Stimulated activated CD8-positive, alpha-beta memory T cell treated with anti-CD3 and anti-CD28 coated beads, Interleukin-4, amount 100 ng/mL, for 24 hours (primary cell): ENCODE measurements at regions not wholly inside any gene's neighbourhood (a gene's known extent, or its start where the extent isn't known, plus 50 kb on each side); places are given as distances from the start of the nearest gene placed in this dataset.

Source experiments
- DNase-seq: peaks from one replicate; pipeline ENCODE4 v3.0.0-alpha.2; 2020; ENCODE audit warnings: low read depth

DNA sequence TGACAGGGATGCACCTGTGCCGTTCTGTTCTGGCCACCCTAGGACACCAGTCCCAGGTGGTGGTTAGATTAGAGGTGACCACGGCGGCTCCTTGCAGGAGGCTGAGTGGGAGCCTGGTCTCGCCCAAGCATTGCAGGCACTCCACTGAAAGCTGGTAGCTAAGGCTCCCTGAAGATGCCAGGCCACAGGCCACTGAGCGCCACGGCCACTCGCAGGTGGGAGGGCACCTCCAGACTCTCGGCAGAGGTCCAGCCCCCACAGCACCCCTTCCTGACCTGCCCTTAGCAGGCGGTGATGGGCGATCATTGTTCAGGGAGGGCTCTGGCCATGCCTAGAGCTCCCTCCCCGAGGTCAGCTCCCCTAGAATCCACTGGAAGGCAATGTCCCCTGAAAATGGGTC, 1270.2 kb downstream of the BRD1 start:
- no peak for DNase-seq

- DNase-seq = no peak
Measured at GRCh38 chr22:48556751-48557150, 1270.9 kb downstream of the BRD1 start.

GRCh38 chr22:48556222-48556621, 1271.5 kb downstream of the BRD1 start:
- DNase-seq = no peak

- DNase-seq = no peak
Measured at GRCh38 chr22:48555606-48556005, 1272.1 kb downstream of the BRD1 start.

DNA sequence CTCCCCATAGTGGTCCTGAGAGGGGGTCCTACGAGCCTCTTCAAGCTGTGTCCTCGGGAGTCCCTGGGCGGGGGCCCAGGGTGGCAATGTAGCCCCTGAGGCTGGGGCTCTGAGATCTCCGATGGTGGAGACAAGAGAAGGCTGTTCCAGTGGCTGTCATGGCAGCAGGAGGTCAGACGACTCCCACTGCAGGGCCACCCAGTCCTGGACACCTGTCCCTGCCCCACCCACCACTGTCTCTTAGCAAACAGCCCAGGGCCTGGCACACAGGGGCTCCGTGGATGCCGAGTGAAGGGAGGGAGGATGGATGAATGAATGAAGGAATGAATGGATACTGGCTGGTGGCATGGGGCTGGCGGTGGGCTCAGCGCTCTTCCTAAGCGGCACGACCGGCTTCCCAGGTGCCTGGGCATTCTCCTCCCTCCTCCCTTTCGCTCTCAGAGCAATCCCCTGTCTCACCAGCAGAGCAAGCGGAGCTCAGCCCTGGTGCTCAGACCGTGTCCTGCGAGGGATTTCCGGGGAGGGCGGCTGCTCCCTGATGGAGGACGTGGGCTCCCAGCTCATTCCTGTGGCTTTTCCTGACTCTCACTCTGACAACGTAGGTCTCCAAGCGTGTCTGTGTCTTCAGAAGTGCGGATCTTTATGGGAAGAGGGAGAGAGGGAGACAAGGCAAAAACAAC, 1272.6 kb downstream of the BRD1 start:
- no peak for DNase-seq

GRCh38 chr22:48553694-48554308, 1273.9 kb downstream of the BRD1 start:
- no peak for DNase-seq

DNA sequence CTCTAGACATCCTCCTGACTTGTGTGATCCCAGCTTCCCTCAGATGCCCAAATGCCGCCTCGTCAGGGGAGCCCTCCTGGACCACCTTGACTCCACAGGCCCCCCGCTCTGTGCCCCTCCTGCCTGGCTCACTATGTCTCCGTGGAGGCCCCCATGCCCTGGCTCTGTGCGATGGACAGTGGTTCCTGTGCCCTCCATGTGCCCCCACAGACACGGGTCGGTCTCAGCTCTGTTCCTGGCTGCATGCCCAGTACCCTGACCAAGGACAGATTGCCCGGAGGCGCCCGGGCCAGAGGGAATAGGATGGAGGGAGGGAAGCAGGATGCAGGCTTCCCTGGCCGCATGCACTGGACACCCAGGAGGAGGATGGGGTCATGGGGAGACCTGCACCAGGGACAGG, 1274.6 kb downstream of the BRD1 start:
- DNase-seq = no peak

- no peak for DNase-seq
Measured at GRCh38 chr22:48551716-48552268, 1275.9 kb downstream of the BRD1 start.

DNA sequence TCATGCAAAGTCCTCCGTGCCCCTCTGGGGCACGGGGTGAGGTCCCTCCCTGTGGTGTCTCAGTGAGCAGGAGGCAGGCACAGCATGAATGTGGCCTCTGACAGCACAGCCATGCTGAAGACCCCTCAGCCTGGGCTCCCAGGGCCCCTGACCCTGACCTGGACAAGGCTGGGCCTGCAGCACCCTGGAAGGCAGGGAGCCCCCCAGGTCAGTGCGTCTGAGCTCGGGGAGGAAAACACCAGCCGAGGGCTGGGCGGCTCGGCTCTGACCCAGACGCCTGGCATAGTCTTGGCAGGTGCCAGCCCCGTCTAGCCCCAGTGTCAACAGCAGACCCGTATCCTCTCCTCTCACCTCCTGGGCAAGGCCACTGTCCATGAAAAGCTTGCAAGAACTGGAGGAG, 1276.6 kb downstream of the BRD1 start:
- DNase-seq = no peak

DNA sequence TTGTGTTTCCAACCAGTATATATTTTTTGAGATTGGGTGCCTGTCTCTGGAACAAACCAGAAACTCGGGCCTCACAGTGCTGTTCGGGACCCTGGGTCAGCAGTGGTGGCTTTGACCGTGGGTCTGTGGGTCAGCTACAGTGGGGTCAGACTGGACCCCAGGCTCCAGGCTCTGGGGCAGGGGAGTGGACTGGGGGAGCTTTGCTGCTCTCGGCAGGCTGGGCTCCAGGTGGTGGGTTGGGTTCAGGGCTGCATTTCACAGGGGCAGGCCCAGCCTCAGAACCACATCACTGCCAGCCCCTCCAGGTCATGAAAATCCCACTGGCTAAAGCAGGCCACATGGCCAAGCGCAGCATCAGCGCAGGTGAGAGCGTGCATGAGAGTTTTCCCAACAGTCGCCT, 1279.3 kb downstream of the BRD1 start:
- no peak for DNase-seq

DNA sequence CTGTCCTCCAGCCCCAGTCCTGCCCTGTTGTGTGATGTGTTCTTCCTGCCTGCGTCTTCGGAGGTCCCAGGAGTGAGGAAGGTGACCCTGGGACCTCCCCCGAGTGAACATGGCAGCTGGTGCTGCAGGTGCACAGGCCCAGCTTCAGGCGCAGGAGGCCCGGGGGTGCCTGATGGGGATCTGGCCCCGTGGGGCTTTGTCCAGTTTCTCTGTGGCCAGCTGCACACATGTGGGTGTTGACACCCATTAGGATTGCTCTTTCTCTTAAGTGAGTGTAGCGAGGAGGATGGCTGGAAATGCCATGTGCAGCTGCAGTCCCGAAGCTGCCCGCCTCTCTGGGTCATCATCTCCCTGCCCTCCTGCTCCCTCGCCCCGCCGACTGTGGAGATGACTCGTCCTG, 1279.7 kb downstream of the BRD1 start:
- no peak for DNase-seq

DNA sequence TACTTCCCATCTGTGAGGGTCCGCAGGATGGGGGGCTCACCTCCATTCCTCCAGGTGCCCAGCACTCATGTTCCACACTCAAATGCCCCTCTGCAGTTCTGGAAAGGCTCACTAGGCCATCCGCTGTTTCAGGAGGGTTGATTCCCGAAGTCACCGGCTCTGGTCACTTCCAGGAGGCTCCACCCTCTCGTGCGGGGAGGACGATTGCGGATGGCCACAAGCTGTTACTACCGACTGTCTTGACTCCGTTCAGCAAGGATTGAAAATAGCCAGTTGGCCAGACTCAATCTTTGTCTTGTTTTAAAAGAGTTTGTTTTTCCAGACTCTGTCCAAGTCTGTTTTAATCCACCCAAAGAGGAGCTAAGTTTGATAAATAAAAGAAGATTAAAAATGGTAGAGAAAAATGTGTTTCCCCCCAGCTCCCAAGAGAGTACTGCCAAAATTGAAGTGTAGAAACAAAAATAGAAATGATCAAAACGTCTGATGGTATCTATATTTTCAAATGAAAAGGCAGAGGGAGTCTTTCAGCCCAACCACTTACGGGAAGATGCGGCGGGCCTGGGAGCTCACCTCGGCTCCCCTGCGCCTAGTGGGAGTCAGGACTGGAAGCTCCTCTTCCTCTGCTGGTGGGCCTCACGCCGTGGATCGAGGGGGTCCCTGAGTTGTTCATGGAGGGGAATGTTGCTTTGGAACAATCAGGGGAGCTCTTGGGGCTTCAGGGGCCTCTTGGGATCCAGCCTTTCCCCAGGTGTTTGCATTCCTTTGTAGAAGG, 1280.8 kb downstream of the BRD1 start:
- no peak for DNase-seq

- no peak for DNase-seq
Measured at GRCh38 chr22:48545987-48546386, 1281.7 kb downstream of the BRD1 start.

- no peak for DNase-seq
Measured at GRCh38 chr22:48541401-48542098, 1286.1 kb downstream of the BRD1 start.

GRCh38 chr22:48539261-48539660, 1288.4 kb downstream of the BRD1 start:
- no peak for DNase-seq

DNA sequence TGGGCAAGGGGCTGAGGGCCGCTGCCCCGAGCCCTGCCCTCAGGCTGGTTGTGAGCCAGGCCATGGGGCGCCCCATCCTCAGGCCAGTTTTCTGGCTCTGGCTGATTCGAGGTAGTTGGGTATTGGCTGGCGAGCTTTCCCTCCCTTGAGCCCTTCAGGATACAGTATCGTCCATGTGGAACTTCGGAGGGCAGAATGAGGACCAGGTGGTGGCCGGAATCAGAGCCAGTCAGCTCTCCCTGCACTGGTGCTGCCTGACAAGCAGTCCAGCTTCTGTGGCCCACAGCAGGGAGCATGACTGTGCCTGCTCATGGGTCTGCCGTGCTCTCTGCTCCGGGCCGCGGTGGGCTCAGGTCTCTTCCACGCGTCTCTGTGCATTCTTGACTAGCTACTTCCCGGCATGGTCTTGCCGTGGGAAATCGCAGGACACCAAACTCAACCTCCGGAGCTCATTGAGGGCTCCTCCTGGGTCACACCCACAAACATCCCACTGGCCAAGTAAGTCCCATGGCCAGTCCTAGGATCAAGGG, 1289.3 kb downstream of the BRD1 start:
- DNase-seq = no peak

GRCh38 chr22:48537343-48537680, 1290.4 kb downstream of the BRD1 start:
- no peak for DNase-seq

DNA sequence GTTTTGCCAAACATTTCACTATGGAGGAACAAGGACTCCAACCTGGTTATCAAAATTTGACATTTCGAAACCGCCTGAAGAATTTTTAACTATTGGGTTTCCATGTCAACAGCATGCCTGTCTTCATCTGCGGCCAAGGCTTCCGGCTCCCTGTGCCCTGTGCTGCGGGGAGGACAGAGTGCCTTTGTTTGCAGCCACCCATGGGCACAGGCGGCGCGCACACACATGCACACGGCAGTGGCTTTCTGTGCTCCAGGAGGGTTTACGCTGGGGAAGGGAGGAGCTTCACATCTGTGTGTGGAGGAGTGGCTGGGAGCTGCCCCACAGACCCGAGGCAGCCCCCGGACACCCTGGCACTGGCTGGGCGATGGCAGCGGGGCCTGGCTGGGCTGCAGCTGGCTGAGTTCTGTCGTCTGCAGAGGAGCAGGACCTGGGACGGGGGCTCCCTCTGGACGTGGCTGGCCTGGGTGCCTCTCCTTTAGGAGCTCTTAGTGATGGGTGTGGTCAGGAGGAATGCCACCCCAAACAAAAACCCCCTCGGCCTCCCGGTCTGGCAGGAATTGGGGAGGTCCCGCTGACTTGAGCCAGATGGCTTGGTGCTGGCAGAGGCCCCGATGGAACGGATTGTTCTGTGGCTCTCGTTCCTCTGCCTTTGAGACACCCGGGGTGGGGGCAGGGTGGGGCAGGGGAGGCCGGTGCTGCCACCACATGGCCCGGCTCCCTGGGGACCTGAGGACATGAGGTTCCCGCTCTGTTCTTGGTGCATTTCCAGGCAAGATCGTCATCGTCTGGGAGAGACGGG, 1290.9 kb downstream of the BRD1 start:
- no peak for DNase-seq

DNA sequence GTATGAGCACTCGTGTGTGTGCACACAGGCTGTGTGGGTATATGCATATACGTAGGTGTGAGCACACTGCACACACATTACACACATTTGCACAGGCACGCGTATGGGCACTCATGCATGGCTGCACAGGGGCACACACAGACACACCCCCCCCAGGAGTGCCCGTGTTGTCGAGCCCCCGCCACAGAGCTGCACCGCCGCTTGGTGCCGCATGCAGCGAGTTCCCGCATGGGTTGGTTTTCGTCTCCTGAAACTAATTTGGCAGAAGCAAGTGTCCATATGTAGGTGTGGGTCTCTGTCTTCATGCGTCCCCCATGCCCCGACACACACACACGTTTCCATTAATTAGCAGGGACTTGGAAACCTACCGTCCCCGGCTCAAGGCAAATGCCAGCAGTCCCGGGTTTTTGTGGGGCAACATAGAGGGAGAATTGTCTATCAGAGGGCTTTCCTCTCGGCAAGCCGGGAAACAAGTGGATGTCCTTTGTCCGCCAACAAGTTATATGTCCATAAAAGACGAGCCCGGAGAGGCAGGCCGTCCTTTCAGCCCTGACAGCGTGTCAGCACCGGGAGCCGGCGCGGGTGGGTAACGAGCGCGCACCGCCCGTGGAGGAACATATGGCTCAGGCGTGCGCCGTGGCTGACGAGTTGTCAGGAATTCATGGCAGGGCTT, 1291.7 kb downstream of the BRD1 start:
- no peak for DNase-seq

- DNase-seq = no peak
Measured at GRCh38 chr22:48534395-48534958, 1293.2 kb downstream of the BRD1 start.

DNA sequence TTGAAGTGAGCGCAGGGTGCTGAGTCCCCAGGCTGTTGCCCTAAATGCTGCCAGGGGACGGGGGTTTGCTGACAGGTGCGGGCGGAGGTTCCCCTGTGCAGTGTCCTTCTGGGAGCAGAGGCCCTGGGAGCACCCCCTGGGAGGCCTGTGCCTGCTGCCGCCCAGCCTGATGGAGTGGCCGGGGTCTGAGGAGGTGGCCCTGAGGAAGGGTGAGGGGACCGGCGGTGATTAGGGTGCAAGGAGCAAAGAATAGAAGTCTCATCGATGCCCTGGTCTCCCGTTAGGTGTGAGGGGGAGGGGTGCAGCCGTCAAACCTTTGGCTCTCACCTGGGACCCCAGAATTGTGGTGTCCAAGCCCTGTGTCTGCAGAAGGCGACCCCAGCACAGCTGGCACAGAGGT, 1294.7 kb downstream of the BRD1 start:
- no peak for DNase-seq
